ENCODE measurements at regions not wholly inside any gene's neighbourhood (a gene's known extent, or its start where the extent isn't known, plus 50 kb on each side); places are given as distances from the start of the nearest gene placed in this dataset.

DNA sequence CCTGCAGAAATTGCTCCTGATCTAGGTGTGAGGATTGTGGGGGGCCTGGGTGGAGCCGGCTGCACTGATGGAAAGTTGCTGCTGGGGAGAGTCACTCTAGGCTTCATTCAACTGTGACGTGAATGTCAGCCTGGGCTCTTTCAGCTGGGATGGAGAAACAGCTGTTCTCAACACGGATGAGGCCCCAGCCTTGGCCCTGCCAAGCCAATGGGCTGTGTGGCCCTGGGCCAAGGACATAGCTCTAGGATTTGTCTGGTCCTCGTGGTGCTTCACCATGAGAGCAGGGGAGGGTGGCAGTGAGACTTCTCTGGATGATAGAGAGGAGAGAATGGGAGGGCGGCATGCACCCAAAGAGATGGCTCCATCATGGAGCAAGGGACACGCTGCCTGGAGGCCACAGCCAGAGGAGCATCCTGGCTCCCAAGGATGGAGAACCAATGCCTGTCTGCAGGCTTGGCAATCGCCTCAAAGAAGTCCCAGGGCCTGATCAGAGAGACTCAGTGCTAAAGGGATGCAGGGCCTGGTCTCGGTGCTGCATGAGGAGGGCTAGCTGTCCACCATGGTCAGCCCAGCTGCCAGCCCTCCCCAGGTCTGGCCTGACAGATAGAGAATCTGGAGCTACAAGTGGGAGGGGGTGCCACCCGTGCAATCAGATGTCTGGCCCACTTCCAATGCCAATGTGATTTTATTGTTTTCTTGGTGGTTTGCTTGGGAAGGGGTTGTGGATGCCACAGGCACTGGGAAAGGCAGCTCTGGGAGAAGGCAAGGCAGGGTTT lies 141.0 kb downstream of the GADD45G start:
- no peak for DNase-seq (ENCODE audit: low read depth)

DNA sequence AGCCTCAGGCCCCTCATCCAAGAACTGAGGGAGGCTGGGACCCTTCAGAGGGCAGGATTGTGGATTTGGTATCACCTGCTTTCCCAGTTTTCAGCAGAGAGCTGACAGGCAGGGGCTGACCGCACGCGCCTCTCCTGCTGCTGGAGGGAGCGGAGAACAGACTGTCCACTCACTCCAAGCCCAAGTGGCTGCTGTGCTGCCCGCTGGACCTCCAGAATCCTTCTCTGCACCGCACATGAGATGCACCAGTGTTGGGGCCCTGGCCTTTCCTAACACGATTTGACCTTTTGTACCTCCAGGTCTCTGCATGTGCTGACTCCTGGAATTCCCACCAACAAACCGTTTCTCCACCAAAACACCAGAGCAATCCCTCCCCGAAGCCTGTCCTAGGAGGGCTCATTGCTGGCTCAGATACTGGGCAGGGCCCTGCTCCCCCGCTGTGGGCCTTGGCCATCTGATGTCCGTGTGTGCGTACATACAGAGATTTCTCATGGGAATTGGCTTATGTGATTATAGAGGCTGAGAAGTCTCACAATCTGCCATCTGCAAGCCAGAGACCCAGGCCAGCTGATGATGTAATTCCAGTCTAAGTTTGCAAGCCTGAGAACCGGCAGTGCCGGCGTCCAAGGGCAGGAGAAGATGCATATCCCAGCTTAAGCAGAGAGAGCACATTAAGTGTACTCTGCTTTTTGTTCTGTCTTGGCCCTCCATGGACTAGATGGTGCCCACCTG lies 141.7 kb downstream of the GADD45G start:
- DNase-seq (ENCODE audit: low read depth), result no peak

DNA sequence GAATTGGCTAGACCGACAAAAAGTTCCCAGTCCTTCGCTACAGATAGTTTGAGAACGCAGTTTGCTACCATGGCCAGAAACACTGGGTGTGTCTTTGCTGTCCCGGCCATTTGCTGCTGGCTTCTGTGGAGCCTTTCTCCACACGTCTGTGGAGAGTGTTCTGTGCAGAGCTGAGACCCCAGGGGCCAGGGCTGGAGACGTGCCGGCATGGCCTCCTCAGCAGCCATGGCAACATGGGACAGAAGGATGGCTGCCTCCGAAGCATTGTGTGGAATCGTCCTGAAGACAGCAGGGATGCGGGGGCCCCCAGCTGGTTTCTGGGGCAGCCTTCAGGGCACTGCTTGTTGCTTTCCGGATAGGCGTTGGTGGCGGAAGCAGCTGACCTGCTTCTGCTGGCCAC lies 142.8 kb downstream of the GADD45G start:
- DNase-seq (ENCODE audit: low read depth), result no peak

DNA sequence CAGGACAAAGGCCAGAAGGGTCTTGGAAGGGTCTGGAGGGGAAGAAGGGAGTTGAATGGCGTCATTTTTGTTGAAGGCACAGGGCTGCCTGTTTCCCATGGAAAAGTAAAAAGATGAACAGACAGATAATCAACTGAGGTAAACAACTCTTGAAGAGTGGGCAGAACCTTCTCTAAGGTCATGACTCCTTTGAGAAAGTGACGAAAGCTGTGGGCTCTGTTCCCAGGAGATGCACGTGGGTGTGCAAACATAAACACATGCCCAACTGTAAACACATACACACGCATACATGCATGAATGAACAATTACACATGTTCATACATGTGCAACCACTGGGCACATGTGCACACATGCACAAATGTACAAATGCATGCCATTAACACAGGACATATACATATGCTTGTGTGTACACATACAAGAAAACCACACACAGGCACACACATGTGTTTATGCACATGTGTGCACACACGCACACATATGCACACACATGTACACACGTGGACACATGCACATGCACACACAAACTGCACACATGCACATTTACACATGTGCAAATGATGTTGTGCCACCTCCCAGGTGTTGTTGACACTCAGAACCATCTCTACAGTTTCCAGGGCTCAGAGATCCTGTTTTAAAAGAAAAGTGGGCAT lies 143.3 kb downstream of the GADD45G start:
- no peak for DNase-seq (ENCODE audit: low read depth)

DNA sequence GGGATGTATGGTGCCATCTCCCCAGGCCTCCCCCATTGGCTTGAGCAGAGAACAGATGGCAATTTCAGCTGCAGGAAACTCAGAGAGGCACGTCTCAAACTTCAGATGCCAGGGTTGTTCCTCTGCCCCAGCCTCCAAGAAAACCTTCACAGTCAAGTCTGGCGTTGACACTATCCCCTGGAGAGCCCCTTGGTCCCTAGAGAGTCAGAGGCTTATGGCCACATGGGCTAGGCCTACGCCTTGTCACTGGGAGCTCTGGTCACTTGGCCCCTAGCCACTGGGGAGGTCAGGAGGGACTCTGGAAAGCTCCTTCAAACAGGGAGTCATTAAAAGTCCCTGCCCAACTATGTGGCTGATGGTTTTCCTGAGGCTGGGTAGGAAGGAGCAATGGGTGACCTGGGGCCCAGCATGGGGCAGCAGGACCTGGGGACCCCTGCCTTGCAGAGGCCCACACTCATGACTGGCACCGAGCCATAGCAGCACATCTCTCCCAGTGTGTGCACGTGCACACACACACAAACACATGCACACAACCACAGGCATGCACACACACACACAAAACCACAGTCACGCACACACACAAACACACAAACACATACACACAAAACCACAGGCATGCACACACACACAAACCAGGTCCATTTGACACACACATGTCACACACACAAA lies 144.2 kb downstream of the GADD45G start:
- DNase-seq (ENCODE audit: low read depth), result no peak

DNA sequence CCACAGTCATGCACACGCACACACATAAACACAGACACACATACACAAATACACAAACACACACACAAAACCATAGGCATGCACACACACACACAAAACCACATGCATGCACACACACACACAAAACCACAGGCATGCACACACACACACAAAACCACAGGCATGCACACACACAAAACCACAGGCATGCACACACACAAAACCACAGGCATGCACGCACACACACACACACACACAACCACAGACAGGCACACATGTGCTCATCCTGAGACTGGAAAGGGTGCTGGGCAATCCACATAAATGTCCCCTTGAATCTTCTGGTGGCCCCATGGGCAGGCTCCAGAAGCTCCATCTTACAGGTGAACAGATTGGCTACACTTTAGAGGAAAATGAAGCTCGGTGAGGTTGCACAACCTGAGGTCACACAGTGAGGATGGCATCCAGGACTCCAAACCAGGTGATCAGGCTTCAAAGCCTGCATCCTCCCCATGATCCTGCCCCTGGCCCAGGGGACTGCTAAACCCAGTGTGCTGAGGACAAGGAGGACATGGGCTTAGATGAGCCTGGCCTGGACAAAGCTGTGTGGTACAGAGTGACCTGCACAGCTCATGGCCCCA lies 144.8 kb downstream of the GADD45G start:
- no peak for DNase-seq (ENCODE audit: low read depth)

DNA sequence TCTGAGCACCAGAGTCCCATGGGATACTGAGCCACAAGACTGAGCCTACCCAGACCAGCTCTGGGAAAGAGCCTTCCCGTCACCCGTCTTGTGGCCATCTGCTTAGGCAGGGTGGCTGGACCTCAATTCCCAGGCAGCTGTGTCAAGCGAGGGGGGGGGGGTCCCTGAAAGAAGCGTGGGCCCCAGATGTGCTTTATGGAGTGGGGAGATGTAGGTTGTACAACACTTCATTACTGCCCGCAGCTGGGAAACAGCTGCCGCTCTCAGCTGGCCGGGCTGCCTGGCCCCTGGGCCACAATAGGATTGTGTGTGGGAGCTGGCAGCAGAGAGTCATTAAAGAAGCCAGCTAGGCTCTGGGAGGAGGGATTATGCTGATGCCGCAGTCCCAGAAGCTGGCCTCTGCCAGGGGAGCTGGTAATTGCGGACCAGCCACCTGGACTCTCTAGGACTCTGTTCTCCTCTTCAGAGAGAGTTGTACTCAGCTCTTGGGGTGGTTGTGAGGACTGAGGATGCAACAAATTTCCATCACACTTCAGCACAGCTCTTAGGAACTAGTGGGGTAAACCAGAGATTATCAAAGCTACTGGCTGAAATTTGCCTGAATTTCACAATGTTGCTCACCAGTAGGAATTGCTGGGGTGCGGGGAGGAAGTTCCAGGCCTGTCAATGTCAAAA lies 145.4 kb downstream of the GADD45G start:
- no peak for DNase-seq (ENCODE audit: low read depth)

DNA sequence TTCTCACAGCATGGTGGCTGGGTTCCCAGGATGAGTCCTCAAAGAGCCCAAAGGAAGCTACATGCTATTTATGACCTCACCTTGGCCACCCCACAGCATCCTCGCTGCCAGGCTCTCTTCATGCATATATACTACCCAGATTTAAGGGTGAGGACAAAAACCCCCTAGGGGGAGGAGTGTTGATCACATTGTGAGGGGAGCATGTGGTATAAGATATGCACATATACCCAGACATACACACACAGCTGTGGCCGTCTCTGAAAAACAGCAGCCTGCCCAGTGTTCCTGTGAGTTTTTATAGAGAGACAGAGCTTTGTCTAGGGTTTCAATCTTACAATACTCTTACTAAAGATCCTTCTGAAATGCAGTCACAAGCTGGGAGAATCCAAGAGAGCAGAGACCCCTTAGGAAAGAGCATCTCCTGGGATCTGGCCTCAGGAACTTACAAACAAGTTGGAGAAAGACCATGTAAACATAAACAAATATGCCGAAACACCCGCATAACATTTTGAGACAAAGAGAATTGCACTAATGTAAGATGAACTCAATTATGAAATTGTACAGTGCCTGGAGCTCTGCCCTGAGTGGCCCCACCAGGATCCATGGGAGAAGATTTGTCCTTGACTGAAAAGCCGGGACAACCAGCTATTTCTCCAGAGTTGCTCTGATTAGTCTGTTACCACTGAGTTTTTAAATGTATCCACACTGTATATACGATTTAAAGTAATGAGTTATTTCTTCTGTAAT lies 146.4 kb downstream of the GADD45G start:
- no peak for DNase-seq (ENCODE audit: low read depth)

DNA sequence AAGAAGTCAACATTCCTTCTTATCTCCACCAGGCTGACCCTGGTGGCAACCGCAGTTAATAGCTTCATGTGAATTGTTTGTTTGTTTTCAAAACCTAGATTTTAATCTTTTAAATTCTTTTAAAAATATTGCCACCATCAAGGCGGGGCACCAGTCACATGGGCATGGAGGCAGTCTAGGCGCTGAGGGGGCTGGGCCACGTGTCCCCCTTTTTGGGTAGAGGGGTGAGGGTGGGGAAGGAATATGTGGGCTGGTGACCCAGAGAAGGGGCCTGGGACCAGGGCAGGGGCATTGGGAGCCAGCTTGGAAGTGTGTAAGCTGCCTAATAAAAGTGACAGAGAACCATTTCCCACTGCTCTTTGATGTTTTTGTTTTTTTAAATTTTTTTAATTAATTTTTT lies 147.3 kb downstream of the GADD45G start:
- no peak for DNase-seq (ENCODE audit: low read depth)

DNA sequence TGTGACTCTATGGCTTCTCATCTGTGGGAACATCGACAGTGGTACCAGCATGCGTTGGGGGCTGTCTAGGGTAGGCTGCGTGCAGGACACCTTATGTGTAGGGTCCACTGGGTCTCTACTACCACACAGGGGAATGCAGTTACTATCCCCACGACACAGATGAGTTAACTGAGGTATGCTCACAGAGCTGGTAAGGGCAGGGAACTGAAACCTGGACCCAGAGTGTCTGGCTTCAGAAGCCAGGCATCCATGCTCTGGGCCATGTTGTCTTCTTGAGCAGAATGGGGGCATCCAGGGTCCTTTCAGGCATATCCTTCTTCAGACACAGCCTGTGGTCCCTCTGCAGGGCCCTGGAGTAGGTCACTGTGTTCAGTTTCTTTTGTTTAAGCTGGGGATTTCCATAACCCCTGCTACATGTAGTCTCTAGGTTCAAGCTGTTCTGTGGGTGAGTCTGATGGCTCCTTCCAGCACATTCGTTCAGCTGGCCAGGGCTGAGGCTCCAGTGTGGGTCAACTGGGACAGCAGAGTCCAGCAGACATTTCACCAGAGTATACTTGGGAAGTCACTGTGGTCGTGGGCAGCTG lies 148.8 kb downstream of the GADD45G start:
- DNase-seq (ENCODE audit: low read depth), result no peak

DNA sequence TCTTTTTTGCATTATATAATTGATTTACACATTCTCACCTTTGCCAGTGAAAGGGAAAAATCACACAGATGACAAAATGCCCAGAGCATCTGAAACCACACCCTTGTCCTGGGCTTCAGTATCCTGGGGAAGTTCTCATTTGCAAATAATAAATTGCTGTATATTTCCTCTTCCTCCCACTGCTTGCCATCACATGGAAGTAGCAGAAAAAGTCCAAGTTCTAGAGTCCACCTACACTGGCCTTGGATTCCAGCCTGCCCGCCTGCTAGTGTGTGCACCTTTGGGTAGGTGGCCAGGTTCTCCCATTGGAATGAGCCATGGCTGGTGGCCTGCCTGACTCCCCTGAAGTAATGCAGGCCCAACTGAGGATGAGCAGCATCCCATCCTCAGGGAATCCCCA lies 149.4 kb downstream of the GADD45G start:
- DNase-seq (ENCODE audit: low read depth), result no peak

DNA sequence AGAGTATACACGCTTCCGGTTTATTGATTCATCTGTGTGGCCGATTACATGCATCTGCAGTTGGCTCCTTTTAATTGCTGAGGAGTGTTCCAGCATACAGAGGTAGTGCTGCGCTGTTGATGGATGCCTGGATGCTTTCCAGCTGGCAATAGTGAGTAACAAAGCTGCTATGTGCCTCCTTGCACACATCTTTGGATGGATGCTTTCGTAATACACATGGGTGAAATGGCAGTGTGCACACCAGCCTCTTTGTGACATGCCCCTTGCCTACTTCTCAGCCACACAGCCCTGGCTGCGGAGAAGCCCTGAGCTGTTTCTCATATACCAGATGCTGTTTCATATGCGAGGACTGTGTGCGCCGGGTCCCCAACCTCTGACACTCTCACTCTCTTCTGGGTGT lies 151.0 kb downstream of the GADD45G start:
- no peak for DNase-seq (ENCODE audit: low read depth)

DNA sequence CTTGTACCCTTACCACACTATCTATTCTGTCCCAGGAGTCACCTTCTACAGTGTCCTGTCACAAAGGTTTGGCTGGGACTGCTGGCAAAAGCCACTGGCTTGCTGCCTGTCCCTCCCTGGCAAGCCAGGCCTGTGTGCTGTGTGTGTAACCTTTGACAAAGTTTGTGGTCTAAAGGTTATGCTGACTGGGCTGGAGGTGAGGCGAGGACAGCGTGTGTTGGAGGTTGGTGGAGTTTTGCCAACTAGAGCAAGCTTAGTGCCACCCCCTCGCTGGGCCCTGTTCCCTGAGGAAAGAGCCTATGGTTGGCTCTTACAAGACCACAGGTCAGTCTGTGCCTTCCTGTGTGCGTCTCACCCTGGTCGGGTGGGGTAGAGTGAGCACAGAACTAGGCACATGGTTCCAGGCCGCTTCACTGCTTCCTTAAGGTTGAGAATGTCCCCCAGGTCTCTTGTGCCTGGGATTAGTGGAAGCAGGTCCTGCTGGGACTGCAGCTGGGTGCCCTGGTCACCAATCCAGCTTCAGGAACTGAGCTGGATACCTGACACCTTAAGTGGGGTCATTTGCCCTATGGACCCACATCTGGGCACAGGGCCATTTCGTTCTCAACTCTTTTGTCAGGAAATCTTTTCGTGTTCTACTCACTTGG lies 152.2 kb downstream of the GADD45G start:
- no peak for DNase-seq (ENCODE audit: low read depth)

DNA sequence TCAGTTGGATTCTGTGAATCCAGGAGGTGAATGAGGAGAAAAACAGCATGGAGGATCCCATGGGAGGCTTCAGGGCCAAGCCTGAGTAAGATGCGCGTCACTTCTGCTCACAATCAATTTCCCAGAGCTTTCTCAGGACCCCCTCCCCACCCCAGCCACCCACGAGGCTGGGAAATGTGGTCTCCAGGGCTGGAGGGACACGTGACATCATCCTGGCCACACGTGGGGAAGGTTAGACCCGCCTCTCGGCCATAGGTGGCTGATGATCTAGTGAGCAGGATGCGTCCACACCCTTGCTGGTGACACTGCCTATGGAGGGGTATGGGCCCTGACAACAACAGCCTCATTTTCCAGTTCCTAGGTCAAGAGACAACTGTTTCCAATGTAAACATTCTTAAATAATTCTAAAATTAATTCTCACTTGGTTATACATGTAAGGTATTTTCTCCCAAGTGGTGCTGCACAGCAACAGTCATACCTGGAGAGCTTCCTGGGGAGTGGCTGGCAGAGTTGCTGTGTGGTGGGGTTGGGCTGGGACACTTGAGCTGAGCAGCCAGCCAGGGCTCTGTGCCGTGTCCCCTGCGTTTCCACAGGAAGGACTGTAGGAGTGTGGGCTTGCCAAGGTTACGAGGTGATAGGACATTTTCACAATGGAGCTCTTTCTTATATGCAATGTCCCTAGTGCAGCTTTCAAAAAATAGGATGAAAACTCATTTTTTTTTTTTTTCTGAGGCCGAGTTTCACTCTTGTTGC lies 153.1 kb downstream of the GADD45G start:
- no peak for DNase-seq (ENCODE audit: low read depth)

DNA sequence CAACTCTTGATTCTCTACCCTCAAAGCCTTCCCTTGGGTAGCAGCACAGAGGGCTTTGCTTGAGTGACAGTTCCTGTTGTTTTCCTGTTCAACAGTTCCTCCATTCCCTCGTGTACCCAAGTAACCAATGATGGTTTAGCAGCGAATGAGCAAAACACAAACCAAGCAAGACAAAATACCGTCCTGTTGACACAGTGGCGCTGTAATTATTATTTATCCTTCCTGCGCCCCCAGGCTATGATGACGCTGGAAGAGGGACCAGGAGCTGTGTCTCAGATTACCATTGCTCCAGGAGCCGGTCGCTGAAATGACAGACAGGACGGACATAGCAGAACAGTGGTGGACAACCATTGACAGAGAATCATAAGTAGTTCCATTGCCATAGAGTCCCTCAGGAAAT lies 154.8 kb downstream of the GADD45G start:
- DNase-seq (ENCODE audit: low read depth), result no peak

DNA sequence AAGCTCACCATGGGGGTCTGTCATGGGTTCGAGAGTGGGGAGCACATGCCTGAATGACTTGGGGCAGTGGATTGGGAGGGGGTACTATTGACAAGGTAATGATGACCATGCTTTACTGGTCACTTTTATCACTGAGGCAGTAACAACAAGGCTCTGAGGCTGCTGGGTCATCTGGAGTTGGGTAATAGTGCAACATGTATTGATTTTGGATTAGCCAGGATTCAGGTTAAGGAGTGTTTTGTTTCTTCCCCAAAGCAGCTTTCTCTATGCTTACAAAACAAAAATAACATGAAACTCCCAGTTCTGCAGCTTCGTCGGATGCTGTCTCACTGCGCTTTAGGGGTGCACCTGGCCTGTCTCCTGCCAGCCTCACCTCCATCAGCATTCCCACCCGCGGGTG lies 155.3 kb downstream of the GADD45G start:
- DNase-seq (ENCODE audit: low read depth), result no peak

DNA sequence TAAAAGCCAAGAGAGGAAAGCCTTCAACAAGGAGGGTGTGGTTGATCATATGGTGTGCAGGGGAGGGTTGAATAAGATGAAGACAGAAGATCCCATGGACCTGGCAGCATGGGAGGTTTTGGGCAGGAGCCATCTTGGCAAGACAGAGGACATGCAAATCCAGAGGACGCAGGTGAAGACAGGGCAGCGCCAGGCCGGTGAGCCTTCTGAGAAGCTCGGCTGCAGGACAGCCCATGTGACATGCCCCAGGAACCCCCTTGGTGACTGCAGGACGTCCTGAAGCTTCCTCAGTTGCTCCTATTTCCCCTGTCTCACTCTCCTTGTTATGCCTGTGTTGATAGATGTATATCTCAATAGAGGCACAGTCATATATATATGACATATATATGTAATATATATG lies 159.4 kb downstream of the GADD45G start:
- no peak for DNase-seq (ENCODE audit: low read depth)

DNA sequence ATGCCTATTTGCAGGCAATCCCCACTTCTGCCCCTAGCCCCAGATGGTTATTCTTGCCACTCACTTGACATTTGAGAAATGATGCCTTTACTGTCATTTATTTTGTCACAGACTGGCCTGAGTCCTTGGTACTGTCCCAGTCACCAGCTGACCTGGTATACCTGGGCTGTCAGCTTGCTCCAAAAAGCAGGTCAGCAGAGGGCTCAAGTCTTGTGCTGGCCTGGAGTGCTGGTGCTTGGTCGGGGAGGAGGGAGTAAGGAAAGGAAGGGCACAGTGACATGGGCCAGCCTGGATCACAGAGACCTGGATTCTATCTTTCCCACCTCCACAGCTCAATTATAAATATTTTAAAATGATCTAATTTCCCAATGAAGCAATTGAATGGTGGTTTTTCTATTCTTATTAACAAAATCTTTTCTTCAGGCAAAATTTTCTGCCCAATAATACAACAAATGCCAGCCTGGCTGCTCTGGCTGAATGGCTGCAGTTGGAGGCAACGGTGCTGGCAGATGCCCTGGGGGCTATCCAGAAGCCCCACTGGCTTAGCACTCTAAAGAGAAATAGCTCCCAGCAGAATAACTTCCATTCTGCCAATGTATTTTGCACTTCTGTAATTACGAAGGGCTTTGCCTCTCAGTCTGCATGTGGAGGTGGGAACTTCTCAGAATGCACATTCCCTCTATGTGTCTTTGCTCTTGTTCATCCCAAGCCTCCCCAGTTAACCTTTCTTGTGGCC lies 160.6 kb downstream of the GADD45G start:
- DNase-seq (ENCODE audit: low read depth), result no peak

Data from T follicular helper cell (primary cell).